Astrocyte (in vitro differentiated cells and primary cell): ENCODE measurements at regions not wholly inside any gene's neighbourhood (a gene's known extent, or its start where the extent isn't known, plus 50 kb on each side); places are given as distances from the start of the nearest gene placed in this dataset.

ENCODE experiments used
- DNase-seq: peaks from one replicate; pipeline ENCODE4 v3.0.0-alpha.2; 2010; ENCODE audit warnings: low read depth
- FAIRE-seq: peaks from 2 replicates; lab custom pipeline; 2011; peaks lifted over from hg19 to GRCh38; lab: Jason Lieb, UNC
- H2AFZ ChIP-seq: 2 replicates; pipeline ENCODE4 v1.6.0; 2012; ENCODE audit warnings: low read depth, low read length, inconsistent platforms
- H3K27ac ChIP-seq: 2 replicates; pipeline ENCODE4 v1.5.1; 2011; ENCODE audit warnings: low read depth, low read length, inconsistent platforms
- H3K27me3 ChIP-seq: 2 replicates; pipeline ENCODE4 v1.6.0; 2011; ENCODE audit warnings: low read length, inconsistent platforms; ENCODE audit not compliant: insufficient read depth
- H3K36me3 ChIP-seq: 2 replicates; pipeline ENCODE4 v1.5.1; 2011; ENCODE audit warnings: low read length, inconsistent platforms; ENCODE audit not compliant: insufficient read depth
- H3K4me1 ChIP-seq: 2 replicates; pipeline ENCODE4 v1.5.1; 2011; ENCODE audit warnings: low read length, inconsistent platforms; ENCODE audit not compliant: insufficient read depth
- H3K4me2 ChIP-seq: 2 replicates; pipeline ENCODE4 v1.6.0; 2012; ENCODE audit warnings: low read length, inconsistent platforms
- H3K4me3 ChIP-seq: 2 replicates; pipeline ENCODE4 v1.5.1; 2011; ENCODE audit warnings: low read depth, mild to moderate bottlenecking, low read length, inconsistent platforms; ENCODE audit not compliant: insufficient read depth
- H3K79me2 ChIP-seq: 2 replicates; pipeline ENCODE4 v1.6.0; 2012; ENCODE audit warnings: mild to moderate bottlenecking, low read length, inconsistent platforms; ENCODE audit not compliant: insufficient read depth
- H3K9ac ChIP-seq: 2 replicates; pipeline ENCODE4 v1.6.0; 2012; ENCODE audit warnings: mild to moderate bottlenecking, low read length, inconsistent platforms
- H3K9me3 ChIP-seq: 2 replicates; pipeline ENCODE4 v1.5.1; 2012; ENCODE audit warnings: low read depth, mild to moderate bottlenecking, low read length, inconsistent platforms; ENCODE audit not compliant: insufficient read depth
- H4K20me1 ChIP-seq: 2 replicates; pipeline ENCODE4 v1.6.0; 2012; ENCODE audit warnings: low read length, inconsistent platforms; ENCODE audit not compliant: insufficient read depth
- H3K27ac Mint-ChIP-seq: one replicate; pipeline ENCODE4 v1.8.0; 2021; ENCODE audit warnings: mild to moderate bottlenecking, mixed read lengths; ENCODE audit not compliant: unreplicated experiment
- H3K27me3 Mint-ChIP-seq: one replicate; pipeline ENCODE4 v1.8.0; 2021; ENCODE audit warnings: low read depth, mixed read lengths; ENCODE audit not compliant: unreplicated experiment
- H3K36me3 Mint-ChIP-seq: one replicate; pipeline ENCODE4 v1.8.0; 2021; ENCODE audit warnings: low read depth, mixed read lengths; ENCODE audit not compliant: unreplicated experiment
- H3K4me1 Mint-ChIP-seq: one replicate; pipeline ENCODE4 v1.8.0; 2021; ENCODE audit warnings: low read depth, mixed read lengths; ENCODE audit not compliant: unreplicated experiment
- H3K4me3 Mint-ChIP-seq: one replicate; pipeline ENCODE4 v1.8.0; 2021; ENCODE audit warnings: mild to moderate bottlenecking, moderate library complexity, mixed read lengths; ENCODE audit not compliant: unreplicated experiment
- H3K9me3 Mint-ChIP-seq: one replicate; pipeline ENCODE4 v1.8.0; 2021; ENCODE audit warnings: mild to moderate bottlenecking, mixed read lengths; ENCODE audit not compliant: unreplicated experiment
- EZH2 ChIP-seq: IDR thresholded peaks from 2 replicates; pipeline ENCODE4 v1.6.1; 2012; ENCODE audit warnings: mild to moderate bottlenecking, low read length, inconsistent platforms; ENCODE audit not compliant: insufficient read depth
- TF ChIP-seq, protein P1 (sequence below): IDR thresholded peaks from 2 replicates; pipeline ENCODE4 v1.5.1; 2011; ENCODE audit warnings: low read depth, mild to moderate bottlenecking, inconsistent platforms, low read length, moderate library complexity; ENCODE audit not compliant: insufficient read depth

DNA sequence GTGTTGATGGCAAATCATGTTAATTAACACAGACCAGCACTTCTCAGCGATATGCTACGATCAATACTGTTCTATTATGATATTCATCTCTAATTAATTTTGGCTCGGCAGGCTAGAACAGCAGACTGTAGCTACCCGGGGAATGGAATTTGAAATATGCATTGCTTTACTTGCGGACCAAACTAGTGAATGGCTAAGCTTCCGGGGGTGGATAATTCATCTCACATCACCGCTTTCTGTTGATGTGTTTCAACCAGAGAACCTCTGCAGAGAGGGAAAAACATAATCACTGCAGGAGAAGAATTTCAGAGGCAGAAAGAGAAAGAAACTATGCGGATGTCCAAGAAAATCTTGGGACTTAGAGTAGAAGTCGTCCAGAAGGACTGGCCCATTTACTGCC lies 490.9 kb downstream of the STK39 start:
- FAIRE-seq (no peak), DNase-seq (peak; percentile 81)
- Mint-ChIP-seq H3K9me3 (no peaks in the 10 kb centered on the region), H3K4me1 (peaks cover 7% of the 10 kb centered on the region), H3K4me3 (no peak overlapping the region), H3K27me3 (no peaks in the 10 kb centered on the region), H3K27ac (no peak overlapping the region), H3K36me3 (no peaks in the 10 kb centered on the region)
- no peak for TF ChIP-seq EZH2
- TF ChIP-seq, protein P1, sequence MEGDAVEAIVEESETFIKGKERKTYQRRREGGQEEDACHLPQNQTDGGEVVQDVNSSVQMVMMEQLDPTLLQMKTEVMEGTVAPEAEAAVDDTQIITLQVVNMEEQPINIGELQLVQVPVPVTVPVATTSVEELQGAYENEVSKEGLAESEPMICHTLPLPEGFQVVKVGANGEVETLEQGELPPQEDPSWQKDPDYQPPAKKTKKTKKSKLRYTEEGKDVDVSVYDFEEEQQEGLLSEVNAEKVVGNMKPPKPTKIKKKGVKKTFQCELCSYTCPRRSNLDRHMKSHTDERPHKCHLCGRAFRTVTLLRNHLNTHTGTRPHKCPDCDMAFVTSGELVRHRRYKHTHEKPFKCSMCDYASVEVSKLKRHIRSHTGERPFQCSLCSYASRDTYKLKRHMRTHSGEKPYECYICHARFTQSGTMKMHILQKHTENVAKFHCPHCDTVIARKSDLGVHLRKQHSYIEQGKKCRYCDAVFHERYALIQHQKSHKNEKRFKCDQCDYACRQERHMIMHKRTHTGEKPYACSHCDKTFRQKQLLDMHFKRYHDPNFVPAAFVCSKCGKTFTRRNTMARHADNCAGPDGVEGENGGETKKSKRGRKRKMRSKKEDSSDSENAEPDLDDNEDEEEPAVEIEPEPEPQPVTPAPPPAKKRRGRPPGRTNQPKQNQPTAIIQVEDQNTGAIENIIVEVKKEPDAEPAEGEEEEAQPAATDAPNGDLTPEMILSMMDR: no peak
- no peak overlapping the region for H2AFZ ChIP-seq
- no peaks in the 10 kb centered on the region for H3K36me3 ChIP-seq
- H3K9ac ChIP-seq: no peak overlapping the region
- H3K4me1 ChIP-seq: peaks cover 4% of the 10 kb centered on the region
- H3K79me2 ChIP-seq: no peaks in the 10 kb centered on the region
- no peak overlapping the region for H3K4me3 ChIP-seq
- no peak overlapping the region for H3K27ac ChIP-seq
- H4K20me1 ChIP-seq: no peaks in the 10 kb centered on the region
- no peaks in the 10 kb centered on the region for H3K9me3 ChIP-seq
- no peaks in the 10 kb centered on the region for H3K27me3 ChIP-seq
- peak overlapping the region; percentile 73 for H3K4me2 ChIP-seq

DNA sequence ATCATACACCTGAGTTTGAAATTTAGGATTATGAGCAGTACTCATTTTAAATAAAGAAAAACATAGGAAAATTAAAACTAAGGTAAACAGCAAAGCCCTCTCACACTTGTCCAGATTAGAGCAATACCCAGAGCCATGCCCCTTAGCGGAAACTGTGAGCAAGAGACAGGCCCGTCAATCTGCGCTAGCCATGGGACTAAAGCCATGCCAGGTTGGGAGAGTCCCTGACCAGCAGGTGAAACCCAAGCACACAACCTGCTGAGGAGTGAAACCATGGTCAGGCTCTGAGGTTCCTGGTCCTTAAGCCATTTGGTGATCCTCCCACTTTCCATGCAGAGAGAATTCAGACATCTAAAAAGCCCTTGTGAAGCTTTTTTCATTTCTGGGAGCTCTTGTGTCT lies 494.3 kb downstream of the STK39 start:
- H3K36me3 Mint-ChIP-seq: no peaks in the 10 kb centered on the region

GRCh38 chr2:167752734-167753133 lies 494.7 kb downstream of the STK39 start:
- Mint-ChIP-seq H3K9me3 (no peaks in the 10 kb centered on the region), H3K4me1 (peaks cover 8% of the 10 kb centered on the region), H3K36me3 (no peaks in the 10 kb centered on the region), H3K27ac (no peak overlapping the region), H3K27me3 (no peaks in the 10 kb centered on the region), H3K4me3 (no peak overlapping the region)
- Histone ChIP-seq H3K36me3 (no peaks in the 10 kb centered on the region), H3K27ac (no peak overlapping the region), H2AFZ (no peak overlapping the region), H3K9ac (no peak overlapping the region), H3K79me2 (no peaks in the 10 kb centered on the region), H4K20me1 (no peaks in the 10 kb centered on the region), H3K4me3 (no peak overlapping the region), H3K4me2 (no peak overlapping the region), H3K9me3 (no peaks in the 10 kb centered on the region), H3K27me3 (no peaks in the 10 kb centered on the region), H3K4me1 (peaks cover 4% of the 10 kb centered on the region)
- no peak for FAIRE-seq
- TF ChIP-seq, protein P1: no peak
- TF ChIP-seq EZH2: no peak
- no peak for DNase-seq

More for the DNA sequence above, 494.3 kb downstream of the STK39 start:
- Histone ChIP-seq H3K4me1 (peaks cover 4% of the 10 kb centered on the region), H3K4me3 (no peak overlapping the region), H3K36me3 (no peaks in the 10 kb centered on the region), H3K4me2 (no peak overlapping the region), H3K79me2 (no peaks in the 10 kb centered on the region), H4K20me1 (no peaks in the 10 kb centered on the region), H3K9ac (no peak overlapping the region), H2AFZ (no peak overlapping the region), H3K27me3 (no peaks in the 10 kb centered on the region), H3K27ac (no peak overlapping the region), H3K9me3 (no peaks in the 10 kb centered on the region)
- Mint-ChIP-seq H3K9me3 (no peaks in the 10 kb centered on the region), H3K27ac (no peak overlapping the region), H3K4me1 (peaks cover 8% of the 10 kb centered on the region), H3K4me3 (no peak overlapping the region), H3K27me3 (no peaks in the 10 kb centered on the region)
- FAIRE-seq: no peak
- no peak for DNase-seq
- no peak for TF ChIP-seq EZH2
- TF ChIP-seq, protein P1: no peak
